T-cell (primary cell): ENCODE measurements at regions not wholly inside any gene's neighbourhood (a gene's known extent, or its start where the extent isn't known, plus 50 kb on each side); places are given as distances from the start of the nearest gene placed in this dataset.

Experiments
- ATAC-seq, 4 experiments: fragments of 200-7000 bp in 3 of 4; fragments of 150-1000 bp in 1 of 4; cut with Tn5 transposase; replicated peaks in 1 of 4; 1 replicate in 3 of 4; 2 replicates in 1 of 4; pipeline ENCODE4 v1.10.0; 2021; ENCODE audit warnings: moderate library complexity in 3 of 4, mild to moderate bottlenecking in 2 of 4, moderate number of reproducible peaks in 1 of 4
- CTCF ChIA-PET, 2 donors: fragments of 300-600 bp; sonication (Branson Sonifier 250); formaldehyde crosslinking; loops; one replicate each; lab custom pipeline; 2022; ENCODE audit warnings: antibody characterized with exemption in 2 of 2; lab: Charles Lee
- POLR2A ChIA-PET, 2 donors: fragments of 300-600 bp; sonication (Branson Sonifier 250); formaldehyde crosslinking; loops; one replicate each; lab custom pipeline; 2022; ENCODE audit warnings: antibody characterized with exemption in 2 of 2; lab: Charles Lee
- DNase-seq, 35 experiments: peaks; one replicate each; pipeline versions ENCODE4 v3.0.0 to v3.0.0-alpha.2; 2013 to 2023
- H3K27ac ChIP-seq: one replicate; pipeline ENCODE4 v1.5.1; 2013; ENCODE audit warnings: low read length
- H3K27me3 ChIP-seq, 2 experiments: replicated peaks in 1 of 2; 1 replicate in 1 of 2; 2 replicates in 1 of 2; pipeline versions ENCODE4 v1.6.1 to v1.7.0; 2013; ENCODE audit warnings: low read length in 1 of 2, mixed read lengths in 1 of 2; ENCODE audit not compliant: control insufficient read depth in 2 of 2, insufficient read depth in 2 of 2; ENCODE audit errors: extremely low read depth in 1 of 2
- H3K36me3 ChIP-seq, 2 donors: 1 replicate in 1 of 2; 2 replicates in 1 of 2; pipeline versions ENCODE4 v1.6.1 to v1.7.0; 2013; ENCODE audit warnings: low read length in 1 of 2; ENCODE audit not compliant: control insufficient read depth in 2 of 2, insufficient read depth in 1 of 2; ENCODE audit errors: extremely low read depth in 1 of 2
- H3K4me1 ChIP-seq, 2 experiments: 1 replicate in 1 of 2; 2 replicates in 1 of 2; pipeline versions ENCODE4 v1.6.1 to v1.7.0; 2013; ENCODE audit warnings: low read length in 2 of 2, mixed read lengths in 1 of 2; ENCODE audit not compliant: insufficient read depth in 2 of 2, control insufficient read depth in 1 of 2; ENCODE audit errors: extremely low read depth in 1 of 2
- H3K4me3 ChIP-seq, 2 donors: 1 replicate in 1 of 2; 2 replicates in 1 of 2; pipeline versions ENCODE4 v1.5.1 to v1.7.0; 2013; ENCODE audit warnings: mild to moderate bottlenecking in 2 of 2, low read length in 1 of 2, moderate library complexity in 1 of 2; ENCODE audit not compliant: control insufficient read depth in 1 of 2; ENCODE audit errors: extremely low read depth in 1 of 2
- H3K9me3 ChIP-seq: 2 replicates; pipeline ENCODE4 v1.7.0; 2013
- H3K27ac Mint-ChIP-seq, 2 donors: one replicate each; pipeline ENCODE4 v1.8.0; 2020 to 2021; ENCODE audit warnings: mild to moderate bottlenecking in 2 of 2, mixed read lengths in 2 of 2
- H3K27me3 Mint-ChIP-seq, 2 donors: one replicate each; pipeline ENCODE4 v1.8.0; 2021 to 2022; ENCODE audit warnings: mixed read lengths in 2 of 2
- H3K36me3 Mint-ChIP-seq: one replicate; pipeline ENCODE4 v1.8.0; 2021; ENCODE audit warnings: mixed read lengths
- H3K4me1 Mint-ChIP-seq, 3 donors: one replicate each; pipeline ENCODE4 v1.8.0; 2020 to 2022; ENCODE audit warnings: mixed read lengths in 3 of 3, mild to moderate bottlenecking in 1 of 3
- H3K4me3 Mint-ChIP-seq, 3 donors: one replicate each; pipeline ENCODE4 v1.8.0; 2020 to 2022; ENCODE audit warnings: mild to moderate bottlenecking in 3 of 3, mixed read lengths in 3 of 3, moderate library complexity in 3 of 3
- H3K9me3 Mint-ChIP-seq, 3 donors: one replicate each; pipeline ENCODE4 v1.8.0; 2020 to 2022; ENCODE audit warnings: mixed read lengths in 3 of 3
- WGBS: methylation state at CpG from one replicate; pipeline ENCODE4 v1.1.5; 2013; ENCODE audit warnings: missing lambda C conversion rate; ENCODE audit not compliant: insufficient coverage; 5-methylcytosine and 5-hydroxymethylcytosine counted together

DNA sequence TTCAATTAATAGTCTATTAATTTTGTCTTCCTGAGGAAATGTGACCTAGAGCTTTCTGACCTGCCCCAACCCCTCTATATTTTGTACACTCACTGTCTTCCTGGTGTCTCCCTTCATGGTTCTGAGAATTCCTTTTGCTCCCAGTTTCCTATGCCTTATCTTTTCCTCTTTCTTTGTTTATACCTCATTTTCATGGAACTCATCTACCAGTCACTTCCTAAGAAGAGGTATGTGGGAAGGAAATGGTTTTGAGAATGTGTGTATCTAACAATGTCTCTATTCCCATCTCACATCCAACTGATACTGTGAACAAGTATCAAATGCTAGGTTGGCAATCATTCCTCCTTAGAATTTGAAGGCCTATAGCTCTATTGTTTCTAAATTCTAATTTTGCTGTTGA is 245.1 kb upstream of the EGLN3 start:
- no peak for ATAC-seq
- no peak overlapping the region for H3K4me3 ChIP-seq
- H3K9me3 Mint-ChIP-seq: peaks cover 0 to 3% (median 0%) of the 10 kb centered on the region in 3 donors
- H3K27me3 ChIP-seq: peaks cover 0 to 2% of the 10 kb centered on the region in 2 experiments
- H3K4me1 Mint-ChIP-seq: peaks cover 7 to 13% (median 8%) of the 10 kb centered on the region in 3 donors
- no peaks in the 10 kb centered on the region for H3K4me1 ChIP-seq
- no peaks in the 10 kb centered on the region for H3K36me3 ChIP-seq
- H3K27ac Mint-ChIP-seq: no peak overlapping the region
- no peak overlapping the region for H3K27ac ChIP-seq
- DNase-seq: no peak
- no peaks in the 10 kb centered on the region for H3K36me3 Mint-ChIP-seq
- peaks cover 0 to 6% of the 10 kb centered on the region in 2 donors for H3K27me3 Mint-ChIP-seq
- H3K4me3 Mint-ChIP-seq: no peak overlapping the region
- H3K9me3 ChIP-seq: no peaks in the 10 kb centered on the region
- ChIA-PET CTCF (no interaction called here), POLR2A (no interaction called here)

DNA sequence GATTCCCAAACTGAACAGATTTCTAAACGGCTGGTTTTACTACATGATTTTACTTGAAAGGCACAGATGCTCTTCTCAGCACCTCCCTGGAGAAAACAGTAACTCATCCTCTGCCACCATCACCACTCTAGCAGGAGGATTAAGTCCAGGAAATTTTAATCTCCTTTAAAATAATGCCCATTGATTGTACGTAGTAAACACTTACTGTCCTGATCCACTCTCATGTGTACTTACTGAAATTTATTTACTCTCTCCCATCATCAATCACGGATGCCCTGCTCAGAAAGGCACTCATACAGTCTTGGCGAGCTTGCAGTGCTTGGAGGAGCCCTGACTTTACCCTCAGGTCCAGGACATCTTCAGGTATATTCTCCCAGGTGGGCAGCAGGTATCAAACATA is 239.8 kb upstream of the EGLN3 start:
- Mint-ChIP-seq H3K27ac (no peak overlapping the region), H3K9me3 (no peaks in the 10 kb centered on the region), H3K27me3 (no peaks in the 10 kb centered on the region), H3K36me3 (no peaks in the 10 kb centered on the region), H3K4me1 (no peaks in the 10 kb centered on the region), H3K4me3 (no peak overlapping the region)
- Histone ChIP-seq H3K9me3 (no peaks in the 10 kb centered on the region), H3K27me3 (no peaks in the 10 kb centered on the region), H3K4me3 (no peak overlapping the region), H3K4me1 (no peaks in the 10 kb centered on the region), H3K36me3 (no peaks in the 10 kb centered on the region), H3K27ac (no peak overlapping the region)
- ATAC-seq: no peak
- POLR2A ChIA-PET: interaction anchor here in 1 of 2 donors (0.6 kb wide), 1 partner anchor 246 kb away, joined by 3 read pairs; no protein-coding TSS in a partner anchor
- DNase-seq: no peak
- CTCF ChIA-PET: no interaction called here
- 53% methylated on average over 4 of the region's 4 CpGs for WGBS

DNA sequence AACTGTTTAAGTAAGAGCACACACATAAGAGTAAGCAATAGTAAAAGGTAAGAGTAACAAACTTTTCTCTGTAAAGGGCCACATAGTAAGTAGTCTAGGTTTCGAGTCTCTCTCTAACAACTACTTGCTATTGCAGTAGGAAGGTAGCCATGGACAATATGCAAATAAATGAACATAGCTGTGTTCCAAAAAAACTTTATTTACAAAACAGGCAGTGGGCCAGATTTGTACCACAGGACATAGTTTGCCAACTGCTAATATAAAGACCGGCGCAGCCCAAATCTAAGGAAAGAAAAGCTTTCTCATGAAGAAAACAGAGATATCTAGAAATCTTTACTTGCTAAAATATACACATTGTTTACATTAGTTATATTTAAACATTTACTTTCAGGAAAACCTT is 239.0 kb upstream of the EGLN3 start:
- ChIA-PET CTCF (no interaction called here), POLR2A (no interaction called here)
- no peaks in the 10 kb centered on the region for H3K4me1 ChIP-seq
- no peak overlapping the region for H3K27ac ChIP-seq
- H3K9me3 ChIP-seq: no peaks in the 10 kb centered on the region
- Mint-ChIP-seq H3K36me3 (no peaks in the 10 kb centered on the region), H3K4me1 (no peaks in the 10 kb centered on the region), H3K27ac (no peak overlapping the region), H3K4me3 (no peak overlapping the region), H3K27me3 (no peaks in the 10 kb centered on the region), H3K9me3 (no peaks in the 10 kb centered on the region)
- H3K27me3 ChIP-seq: no peaks in the 10 kb centered on the region
- DNase-seq (no peak), ATAC-seq (no peak)
- H3K36me3 ChIP-seq: no peaks in the 10 kb centered on the region
- no peak overlapping the region for H3K4me3 ChIP-seq
- no CpG with 5 or more reads among the region's 3 CpGs for WGBS

DNA sequence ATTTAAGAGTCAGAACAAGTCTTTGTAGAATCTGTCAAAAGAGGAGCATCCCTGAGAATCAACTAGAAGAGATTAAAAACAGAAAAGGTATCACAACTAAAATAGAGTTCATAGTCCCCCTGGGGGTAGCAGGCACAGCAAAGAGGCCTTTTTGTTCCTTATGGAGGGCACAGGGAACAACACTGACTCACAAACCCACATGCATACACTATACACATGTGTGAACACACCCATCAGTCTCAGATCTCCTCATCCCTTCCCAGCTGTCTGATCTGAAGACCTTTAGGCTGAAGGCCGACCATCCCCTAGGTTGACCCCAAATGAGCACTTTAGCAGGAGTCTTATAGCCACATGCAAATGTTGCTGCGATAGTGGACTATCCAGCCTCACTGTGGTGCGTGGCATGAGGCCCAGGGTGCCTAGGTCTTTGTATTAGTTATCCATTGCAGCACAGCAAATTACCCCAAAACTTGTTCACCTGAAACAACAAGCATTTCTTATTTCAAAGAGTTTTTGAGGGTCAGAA is 236.7 kb upstream of the EGLN3 start:
- Histone ChIP-seq H3K27me3 (no peaks in the 10 kb centered on the region), H3K4me1 (no peaks in the 10 kb centered on the region), H3K4me3 (no peak overlapping the region), H3K36me3 (no peaks in the 10 kb centered on the region), H3K9me3 (no peaks in the 10 kb centered on the region), H3K27ac (no peak overlapping the region)
- Mint-ChIP-seq H3K27me3 (no peaks in the 10 kb centered on the region), H3K36me3 (no peaks in the 10 kb centered on the region), H3K4me1 (no peaks in the 10 kb centered on the region), H3K4me3 (no peak overlapping the region), H3K9me3 (no peaks in the 10 kb centered on the region), H3K27ac (no peak overlapping the region)
- ATAC-seq (no peak), DNase-seq (no peak)
- 75% methylated on average over 2 of the region's 3 CpGs for WGBS
- ChIA-PET CTCF (interaction anchor here in 1 of 2 donors (0.5 kb wide), 1 partner anchor 318 kb away, joined by 3 read pairs; no protein-coding TSS in a partner anchor), POLR2A (no interaction called here)

DNA sequence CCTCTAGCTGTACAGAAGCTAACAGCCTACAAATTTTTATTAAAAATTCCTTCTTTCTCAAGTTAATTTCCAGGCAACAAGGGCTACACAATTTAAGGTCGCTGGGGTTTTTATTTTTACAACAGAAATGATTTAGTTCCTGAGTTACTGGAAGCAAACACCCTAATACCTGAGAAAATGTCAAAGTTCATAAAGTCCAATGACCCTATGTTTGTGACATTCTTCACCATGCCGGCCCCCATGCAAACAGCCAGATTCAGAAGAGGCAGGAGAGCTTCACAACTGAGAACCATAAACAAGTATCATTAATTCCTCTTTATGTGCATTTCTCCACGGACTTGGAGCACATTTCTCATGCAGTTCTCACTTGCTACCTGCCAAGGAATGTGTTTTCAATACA is 236.2 kb upstream of the EGLN3 start:
- no peak overlapping the region for H3K4me3 ChIP-seq
- H3K4me1 ChIP-seq: no peaks in the 10 kb centered on the region
- DNase-seq: no peak
- no peaks in the 10 kb centered on the region for H3K27me3 ChIP-seq
- no peak for ATAC-seq
- Mint-ChIP-seq H3K36me3 (no peaks in the 10 kb centered on the region), H3K4me1 (no peaks in the 10 kb centered on the region), H3K9me3 (no peaks in the 10 kb centered on the region), H3K4me3 (no peak overlapping the region), H3K27me3 (no peaks in the 10 kb centered on the region), H3K27ac (no peak overlapping the region)
- H3K36me3 ChIP-seq: no peaks in the 10 kb centered on the region
- H3K27ac ChIP-seq: no peak overlapping the region
- POLR2A ChIA-PET: no interaction called here
- CTCF ChIA-PET: no interaction called here
- WGBS: 83% methylated on average over 2 of the region's 3 CpGs
- H3K9me3 ChIP-seq: no peaks in the 10 kb centered on the region

DNA sequence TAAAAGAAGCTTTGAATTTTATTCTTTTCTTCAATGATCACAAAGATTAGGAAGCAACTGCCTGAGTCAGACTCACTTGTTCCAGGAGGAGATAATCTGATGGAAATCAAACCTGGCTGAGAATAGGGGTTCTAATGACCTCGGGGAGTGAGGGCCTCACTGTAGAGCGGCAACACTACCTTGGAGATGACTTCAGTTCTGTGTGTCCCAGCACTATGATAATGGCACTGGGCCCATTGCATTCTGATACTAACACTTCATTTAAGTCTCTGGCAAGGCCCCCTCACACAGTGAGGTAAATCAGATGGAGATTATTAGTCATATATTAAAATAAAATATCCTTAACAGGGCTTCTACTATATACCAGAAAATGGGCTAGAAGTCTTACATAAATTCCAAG is 233.3 kb upstream of the EGLN3 start:
- ChIA-PET CTCF (interaction anchor here in 1 of 2 donors (0.6 kb wide), 1 partner anchor 934 kb away, joined by 3 read pairs; no protein-coding TSS in a partner anchor), POLR2A (no interaction called here)
- Histone ChIP-seq H3K4me3 (no peak overlapping the region), H3K9me3 (no peaks in the 10 kb centered on the region), H3K27me3 (no peaks in the 10 kb centered on the region), H3K4me1 (no peaks in the 10 kb centered on the region), H3K27ac (no peak overlapping the region), H3K36me3 (no peaks in the 10 kb centered on the region)
- peaks cover 0 to 3% (median 2%) of the 10 kb centered on the region in 3 donors for H3K4me1 Mint-ChIP-seq
- no peak overlapping the region for H3K27ac Mint-ChIP-seq
- DNase-seq: no peak
- no peaks in the 10 kb centered on the region for H3K36me3 Mint-ChIP-seq
- no peaks in the 10 kb centered on the region for H3K27me3 Mint-ChIP-seq
- no peak for ATAC-seq
- WGBS: no CpG with 5 or more reads among the region's 2 CpGs
- no peaks in the 10 kb centered on the region for H3K9me3 Mint-ChIP-seq
- H3K4me3 Mint-ChIP-seq: no peak overlapping the region

DNA sequence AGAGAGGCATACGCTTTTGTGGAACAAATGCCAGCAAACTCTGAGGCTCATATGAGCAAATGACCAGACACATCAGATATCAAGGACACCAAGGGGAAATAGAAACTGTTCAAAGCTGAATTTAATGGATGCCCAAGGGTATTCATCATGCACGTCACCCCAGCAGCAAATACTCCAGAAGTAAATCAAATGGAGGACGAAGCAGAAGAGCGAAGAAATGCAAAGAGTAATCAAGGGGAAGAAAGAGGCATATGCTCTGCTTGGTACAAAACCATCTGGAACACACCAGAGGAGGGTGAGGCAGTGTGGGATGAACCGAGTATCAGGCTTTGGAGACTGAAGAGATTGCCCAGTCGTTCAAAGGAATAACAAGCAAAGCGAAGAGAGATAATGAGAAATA is 232.6 kb upstream of the EGLN3 start:
- no peaks in the 10 kb centered on the region for H3K36me3 Mint-ChIP-seq
- H3K36me3 ChIP-seq: no peaks in the 10 kb centered on the region
- no peak overlapping the region for H3K27ac Mint-ChIP-seq
- CTCF ChIA-PET: no interaction called here
- H3K27me3 ChIP-seq: no peaks in the 10 kb centered on the region
- no peak overlapping the region for H3K4me3 Mint-ChIP-seq
- no peak overlapping the region for H3K4me3 ChIP-seq
- 92% methylated on average over 7 of the region's 7 CpGs for WGBS
- H3K9me3 Mint-ChIP-seq: no peaks in the 10 kb centered on the region
- H3K27me3 Mint-ChIP-seq: no peaks in the 10 kb centered on the region
- H3K27ac ChIP-seq: no peak overlapping the region
- no peaks in the 10 kb centered on the region for H3K9me3 ChIP-seq
- no peak for DNase-seq
- no peak for ATAC-seq
- no peaks in the 10 kb centered on the region for H3K4me1 ChIP-seq
- H3K4me1 Mint-ChIP-seq: peaks cover 0 to 3% (median 2%) of the 10 kb centered on the region in 3 donors
- POLR2A ChIA-PET: no interaction called here
